Sigmoid colon (tissue), 6 donors: ENCODE measurements at regions not wholly inside any gene's neighbourhood (a gene's known extent, or its start where the extent isn't known, plus 50 kb on each side); places are given as distances from the start of the nearest gene placed in this dataset.

Source experiments
- DNase-seq: peaks from one replicate; pipeline ENCODE4 v3.0.0-alpha.2; 2019
- H3K27ac ChIP-seq, 4 donors: fragments of 200-600 bp; sonication (generic); one replicate each; pipeline ENCODE4 v1.5.1; 2016 to 2019; ENCODE audit warnings: mild to moderate bottlenecking in 1 of 4
- H3K27me3 ChIP-seq, 3 donors: fragments of 200-600 bp; sonication (generic); one replicate each; pipeline ENCODE4 v1.5.1; 2019; ENCODE audit warnings: mild to moderate bottlenecking in 1 of 3
- H3K36me3 ChIP-seq, 4 donors: fragments of 200-600 bp; sonication (generic); one replicate each; pipeline ENCODE4 v1.5.1; 2016 to 2019
- H3K4me1 ChIP-seq, 4 donors: fragments of 200-600 bp; sonication (generic); one replicate each; pipeline ENCODE4 v1.5.1; 2017 to 2019
- H3K4me3 ChIP-seq, 4 donors: fragments of 200-600 bp; sonication (generic); one replicate each; pipeline ENCODE4 v1.5.1; 2017 to 2019; ENCODE audit warnings: mild to moderate bottlenecking in 2 of 4, moderate library complexity in 1 of 4
- H3K9me3 ChIP-seq, 4 donors: fragments of 200-600 bp in 3 of 4; sonication (generic) in 3 of 4; one replicate each; pipeline versions ENCODE4 v1.5.1 to v1.6.1; 2013 to 2019
- EP300 ChIP-seq, 4 donors: sonication (generic); formaldehyde crosslinking; IDR thresholded peaks; one replicate each; pipeline ENCODE4 v1.6.1; 2017; ENCODE audit warnings: antibody characterized with exemption in 4 of 4
- POLR2A ChIP-seq, 2 donors: fragments of 450-650 bp; IDR thresholded peaks; one replicate each; pipeline ENCODE4 v1.6.1; 2016; ENCODE audit warnings: antibody characterized with exemption in 2 of 2, mild to moderate bottlenecking in 2 of 2, moderate library complexity in 2 of 2
- POLR2AphosphoS5 ChIP-seq, 4 donors: sonication (generic); formaldehyde crosslinking; IDR thresholded peaks; one replicate each; pipeline ENCODE4 v1.6.1; 2017; ENCODE audit warnings: antibody characterized with exemption in 4 of 4
- WGBS, 2 donors: extraction: QIAGEN DNeasy Blood & Tissue Kit; methylation state at CpG; one replicate each; pipeline ENCODE4 v1.1.7; 2013; 5-methylcytosine and 5-hydroxymethylcytosine counted together
- intact Hi-C: fragments of 100-400 bp; cut with DNase I; formaldehyde crosslinking; loops from one replicate; pipeline ENCODE4 v1.15.1; 2023
- TF ChIP-seq, protein P1 (sequence below), 4 experiments: fragments of 450-650 bp in 3 of 4; fragments of 200-600 bp in 1 of 4; IDR thresholded peaks; one replicate each; pipeline ENCODE4 v1.5.1; 2016 to 2019; ENCODE audit warnings: antibody characterized with exemption in 4 of 4, mild to moderate bottlenecking in 3 of 4, moderate library complexity in 2 of 4
- donor health status: healthy with polysubstance abuse.
- donor health status: healthy.

DNA sequence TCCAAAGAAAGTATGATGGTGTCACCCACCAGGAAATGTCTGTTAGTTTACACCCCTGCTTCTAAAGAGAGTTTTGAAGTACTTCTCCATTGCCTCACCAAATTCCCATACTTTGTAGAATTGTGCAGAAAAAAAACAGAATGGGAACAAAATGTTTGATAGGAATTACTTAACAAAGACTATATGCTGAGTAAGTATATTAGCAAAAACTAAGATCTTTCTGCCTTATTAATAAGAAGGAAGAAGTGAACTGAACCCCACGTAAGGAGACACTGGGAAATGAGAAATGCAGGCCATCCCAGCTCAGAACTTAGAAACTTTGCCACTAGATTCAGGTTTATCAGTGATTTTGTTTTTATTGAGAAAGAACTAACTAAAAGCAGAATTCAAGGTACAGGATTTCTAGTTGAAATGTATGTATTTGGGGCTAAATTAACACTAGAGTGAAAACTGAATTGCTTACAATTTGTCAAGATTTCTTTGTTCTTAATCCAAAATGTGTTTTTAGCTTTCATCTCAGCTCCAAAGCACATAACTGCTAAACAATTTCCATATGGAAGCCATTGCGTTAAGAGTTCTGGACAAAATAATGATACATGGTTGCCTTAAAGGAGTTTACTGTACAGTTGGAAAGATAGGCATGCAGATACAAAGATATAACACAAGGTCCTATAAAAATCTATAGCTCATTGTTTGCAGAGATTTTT is 102.7 kb upstream of the BMP5 start:
- H3K36me3 ChIP-seq: no peaks in the 10 kb centered on the region
- H3K9me3 ChIP-seq: no peaks in the 10 kb centered on the region
- no peak overlapping the region for H3K4me3 ChIP-seq
- no peaks in the 10 kb centered on the region for H3K4me1 ChIP-seq
- H3K27ac ChIP-seq: no peak overlapping the region
- TF ChIP-seq POLR2A (IDR thresholded peaks at IDR 0.05): no peak
- TF ChIP-seq, protein P1, sequence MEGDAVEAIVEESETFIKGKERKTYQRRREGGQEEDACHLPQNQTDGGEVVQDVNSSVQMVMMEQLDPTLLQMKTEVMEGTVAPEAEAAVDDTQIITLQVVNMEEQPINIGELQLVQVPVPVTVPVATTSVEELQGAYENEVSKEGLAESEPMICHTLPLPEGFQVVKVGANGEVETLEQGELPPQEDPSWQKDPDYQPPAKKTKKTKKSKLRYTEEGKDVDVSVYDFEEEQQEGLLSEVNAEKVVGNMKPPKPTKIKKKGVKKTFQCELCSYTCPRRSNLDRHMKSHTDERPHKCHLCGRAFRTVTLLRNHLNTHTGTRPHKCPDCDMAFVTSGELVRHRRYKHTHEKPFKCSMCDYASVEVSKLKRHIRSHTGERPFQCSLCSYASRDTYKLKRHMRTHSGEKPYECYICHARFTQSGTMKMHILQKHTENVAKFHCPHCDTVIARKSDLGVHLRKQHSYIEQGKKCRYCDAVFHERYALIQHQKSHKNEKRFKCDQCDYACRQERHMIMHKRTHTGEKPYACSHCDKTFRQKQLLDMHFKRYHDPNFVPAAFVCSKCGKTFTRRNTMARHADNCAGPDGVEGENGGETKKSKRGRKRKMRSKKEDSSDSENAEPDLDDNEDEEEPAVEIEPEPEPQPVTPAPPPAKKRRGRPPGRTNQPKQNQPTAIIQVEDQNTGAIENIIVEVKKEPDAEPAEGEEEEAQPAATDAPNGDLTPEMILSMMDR (IDR thresholded peaks at IDR 0.05): no peak
- no peak for TF ChIP-seq EP300 (IDR thresholded peaks at IDR 0.05)
- no peak for TF ChIP-seq POLR2AphosphoS5 (IDR thresholded peaks at IDR 0.05)
- intact Hi-C loops: no loop called here
- WGBS, 2 donors: 87 to 88% methylated on average over 2 of the region's 2 CpGs
- DNase-seq: no peak
- no peaks in the 10 kb centered on the region for H3K27me3 ChIP-seq

DNA sequence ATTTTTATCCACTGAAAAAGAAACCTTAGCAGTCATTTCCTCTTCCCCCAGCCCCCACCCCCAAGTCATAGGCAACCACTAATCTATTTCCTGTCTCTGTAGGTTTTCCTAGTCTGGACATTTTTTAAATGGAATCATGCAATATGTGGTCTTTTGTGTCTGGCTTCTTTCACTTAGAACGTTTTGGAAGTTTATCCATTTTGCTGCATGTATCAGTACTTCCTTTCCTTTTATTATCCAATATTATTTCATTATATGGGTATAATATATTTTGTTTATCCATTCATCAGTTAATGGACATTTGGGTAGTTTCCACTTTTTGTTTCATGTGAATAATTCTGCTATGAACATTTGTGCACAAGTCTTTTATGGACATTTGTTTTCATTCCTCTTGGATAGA is 99.3 kb upstream of the BMP5 start:
- no peaks in the 10 kb centered on the region for H3K9me3 ChIP-seq
- DNase-seq: no peak
- TF ChIP-seq EP300 (IDR thresholded peaks at IDR 0.05): no peak
- no peak for TF ChIP-seq POLR2A (IDR thresholded peaks at IDR 0.05)
- no peak for TF ChIP-seq POLR2AphosphoS5 (IDR thresholded peaks at IDR 0.05)
- TF ChIP-seq, protein P1 (IDR thresholded peaks at IDR 0.05): no peak
- H3K4me1 ChIP-seq: peaks cover 0 to 6% (median 1%) of the 10 kb centered on the region in 4 donors
- no peak overlapping the region for H3K27ac ChIP-seq
- H3K4me3 ChIP-seq: no peak overlapping the region
- intact Hi-C loops: no loop called here
- no peaks in the 10 kb centered on the region for H3K27me3 ChIP-seq
- 11 to 15% methylated on average over 1 of the region's 1 CpG for WGBS, 2 donors
- no peaks in the 10 kb centered on the region for H3K36me3 ChIP-seq

DNA sequence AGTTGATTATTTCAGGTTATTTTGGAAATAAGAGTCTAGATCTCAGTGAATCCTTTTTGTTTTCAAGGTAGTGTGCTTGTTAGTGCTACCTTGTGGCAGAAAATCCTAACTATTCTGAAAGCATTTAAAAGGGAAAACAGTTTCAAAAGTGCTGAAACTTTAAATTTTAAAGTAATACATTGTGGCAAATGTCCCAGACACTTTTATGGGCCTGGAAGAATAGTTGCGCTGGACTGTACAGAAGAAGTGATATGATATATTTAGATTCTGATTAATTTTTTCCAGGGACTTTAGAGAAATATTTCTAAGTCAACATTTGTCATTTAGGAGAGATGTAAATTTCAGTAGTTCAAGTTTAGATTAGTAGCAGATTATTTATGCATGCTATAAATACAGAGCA is 96.7 kb upstream of the BMP5 start:
- no peaks in the 10 kb centered on the region for H3K27me3 ChIP-seq
- no peak for DNase-seq
- H3K4me1 ChIP-seq: peaks cover 0 to 17% (median 8%) of the 10 kb centered on the region in 4 donors
- H3K36me3 ChIP-seq: no peaks in the 10 kb centered on the region
- H3K27ac ChIP-seq: no peak overlapping the region
- no peak for TF ChIP-seq POLR2AphosphoS5 (IDR thresholded peaks at IDR 0.05)
- TF ChIP-seq, protein P1 (IDR thresholded peaks at IDR 0.05): no peak
- intact Hi-C loops: no loop called here
- H3K4me3 ChIP-seq: no peak overlapping the region
- H3K9me3 ChIP-seq: no peaks in the 10 kb centered on the region
- 84 to 90% methylated on average over 1 of the region's 1 CpG for WGBS, 2 donors

DNA sequence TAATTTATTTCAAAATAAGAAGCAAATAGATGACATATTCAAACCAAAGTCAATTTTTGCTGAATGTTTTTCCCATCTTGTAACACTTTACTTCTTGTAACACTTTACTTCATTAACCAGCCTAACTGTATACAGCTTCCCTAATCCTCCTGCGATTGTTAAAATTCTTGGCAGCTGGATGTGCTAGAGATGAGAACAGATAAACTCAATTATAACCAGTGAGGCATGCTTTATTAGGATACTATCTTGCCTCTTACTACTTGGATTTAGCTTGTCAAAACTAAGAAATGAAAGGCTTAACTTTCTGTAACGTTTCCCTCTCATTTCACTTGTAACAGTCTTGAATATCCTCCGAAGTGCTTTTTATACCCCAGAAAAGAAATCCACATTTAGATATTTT is 94.1 kb upstream of the BMP5 start:
- H3K4me1 ChIP-seq: peaks cover 0 to 17% (median 8%) of the 10 kb centered on the region in 4 donors
- H3K4me3 ChIP-seq: no peak overlapping the region
- no peaks in the 10 kb centered on the region for H3K9me3 ChIP-seq
- no peaks in the 10 kb centered on the region for H3K36me3 ChIP-seq
- no peak overlapping the region for H3K27ac ChIP-seq
- no peaks in the 10 kb centered on the region for H3K27me3 ChIP-seq
- TF ChIP-seq POLR2A (IDR thresholded peaks at IDR 0.05) (no peak), EP300 (IDR thresholded peaks at IDR 0.05) (no peak), POLR2AphosphoS5 (IDR thresholded peaks at IDR 0.05) (no peak)
- TF ChIP-seq, protein P1 (IDR thresholded peaks at IDR 0.05): no peak
- no peak for DNase-seq
- 71 to 73% methylated on average over 3 of the region's 3 CpGs for WGBS, 2 donors
- intact Hi-C loops: no loop called here

DNA sequence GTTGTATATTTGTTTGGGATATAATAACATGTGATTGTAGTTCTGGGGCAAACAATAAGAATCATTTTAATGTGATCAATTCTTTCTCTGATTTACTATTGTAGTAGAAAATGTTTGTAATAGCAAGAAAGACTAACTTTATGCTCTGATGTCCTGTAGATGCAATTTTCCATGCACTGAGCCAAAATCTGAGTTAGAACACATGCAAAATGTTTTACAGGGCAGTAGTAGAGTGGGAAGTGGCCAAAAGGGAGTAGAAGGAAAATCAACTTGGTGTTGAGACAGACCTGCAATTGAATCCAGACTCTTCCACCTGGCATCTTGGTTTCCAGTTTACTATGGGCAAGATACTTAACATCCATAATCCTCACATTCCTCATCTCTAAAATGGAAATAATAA is 93.5 kb upstream of the BMP5 start:
- peak in 1 of 4 donors; percentile 7 for TF ChIP-seq POLR2AphosphoS5 (IDR thresholded peaks at IDR 0.05)
- TF ChIP-seq, protein P1 (IDR thresholded peaks at IDR 0.05): no peak
- no peaks in the 10 kb centered on the region for H3K36me3 ChIP-seq
- no peaks in the 10 kb centered on the region for H3K27me3 ChIP-seq
- H3K4me1 ChIP-seq: peaks cover 0 to 17% (median 8%) of the 10 kb centered on the region in 4 donors
- no peak for DNase-seq
- no peaks in the 10 kb centered on the region for H3K9me3 ChIP-seq
- H3K27ac ChIP-seq: no peak overlapping the region
- H3K4me3 ChIP-seq: no peak overlapping the region
- intact Hi-C loops: no loop called here
